Loucy (cell line): ENCODE measurements at regions not wholly inside any gene's neighbourhood (a gene's known extent, or its start where the extent isn't known, plus 50 kb on each side); places are given as distances from the start of the nearest gene placed in this dataset.

Experiments
- H2AFZ ChIP-seq: fragments of 200-600 bp; sonication (generic); 2 replicates; pipeline ENCODE4 v1.6.0; 2016; ENCODE audit warnings: antibody characterized with exemption, mild to moderate bottlenecking, low read length, moderate library complexity
- H3F3A ChIP-seq: fragments of 200-600 bp; 2 replicates; pipeline ENCODE4 v1.6.0; 2016; ENCODE audit warnings: antibody characterized with exemption, low read depth, mild to moderate bottlenecking
- H3K27me3 ChIP-seq: fragments of 200-600 bp; sonication (generic); 2 replicates; pipeline ENCODE4 v1.6.1; 2014; ENCODE audit warnings: low read length, mild to moderate bottlenecking; ENCODE audit not compliant: insufficient read depth, poor library complexity, severe bottlenecking
- H3K36me3 ChIP-seq: fragments of 200-600 bp; sonication (generic); 2 replicates; pipeline ENCODE4 v1.6.1; 2016; ENCODE audit warnings: low read length; ENCODE audit not compliant: insufficient read depth
- H3K4me1 ChIP-seq: fragments of 200-600 bp; sonication (generic); 2 replicates; pipeline ENCODE4 v1.5.1; 2014; ENCODE audit warnings: low read length, mild to moderate bottlenecking; ENCODE audit not compliant: insufficient read depth, poor library complexity, severe bottlenecking
- H3K4me2 ChIP-seq: fragments of 200-600 bp; sonication (generic); 2 replicates; pipeline ENCODE4 v1.6.0; 2014; ENCODE audit warnings: antibody characterized with exemption, low read length, low read depth, mild to moderate bottlenecking; ENCODE audit not compliant: poor library complexity, severe bottlenecking
- H3K4me3 ChIP-seq: fragments of 200-600 bp; sonication (generic); 2 replicates; pipeline ENCODE4 v1.5.1; 2014; ENCODE audit warnings: low read length, mild to moderate bottlenecking, mixed read lengths; ENCODE audit not compliant: poor library complexity, severe bottlenecking
- H3K79me2 ChIP-seq: fragments of 200-600 bp; sonication (generic); 2 replicates; pipeline ENCODE4 v1.6.1; 2014; ENCODE audit warnings: low read length; ENCODE audit not compliant: insufficient read depth
- H3K9ac ChIP-seq: fragments of 200-600 bp; sonication (generic); 2 replicates; pipeline ENCODE4 v1.6.0; 2014; ENCODE audit warnings: mild to moderate bottlenecking, low read depth, low read length, moderate library complexity; ENCODE audit not compliant: poor library complexity, severe bottlenecking
- H3K9me2 ChIP-seq: fragments of 200-600 bp; sonication (generic); replicated peaks from 2 replicates; pipeline ENCODE4 v1.6.1; 2016; ENCODE audit warnings: low read depth, low read length, mixed read lengths
- H3K9me3 ChIP-seq: fragments of 200-600 bp; sonication (generic); 2 replicates; pipeline ENCODE4 v1.6.1; 2014; ENCODE audit warnings: mild to moderate bottlenecking, antibody characterized with exemption, low read length, low read depth; ENCODE audit not compliant: insufficient read depth
- H4K20me1 ChIP-seq: fragments of 200-600 bp; sonication (generic); 2 replicates; pipeline ENCODE4 v1.6.0; 2014; ENCODE audit warnings: antibody characterized with exemption, low read length, mild to moderate bottlenecking; ENCODE audit not compliant: insufficient read depth, poor library complexity, severe bottlenecking
- CTCF ChIP-seq: fragments of 200-600 bp; sonication (generic); conservative IDR thresholded peaks from 2 replicates; pipeline ENCODE4 v1.5.1; 2014; ENCODE audit warnings: mild to moderate bottlenecking, antibody characterized with exemption, low read length
- EZH2phosphoT487 ChIP-seq: fragments of 200-600 bp; IDR thresholded peaks from 2 replicates; pipeline ENCODE4 v1.6.1; 2018; ENCODE audit warnings: antibody characterized with exemption, mild to moderate bottlenecking, moderate library complexity, borderline replicate concordance

- H3K9me3 ChIP-seq = peaks cover 12% of the 10 kb centered on the region; the same call in 1 of the 2 replicates
- no peak overlapping the region for H2AFZ ChIP-seq
- no peaks in the 10 kb centered on the region for H3K36me3 ChIP-seq
- H3K9ac ChIP-seq = no peak overlapping the region
- no peaks in the 10 kb centered on the region for H4K20me1 ChIP-seq
- no peaks in the 10 kb centered on the region for H3K9me2 ChIP-seq
- no peaks in the 10 kb centered on the region for H3K79me2 ChIP-seq
- no peaks in the 10 kb centered on the region for H3K4me1 ChIP-seq
- TF ChIP-seq EZH2phosphoT487 = no peak
- no peaks in the 10 kb centered on the region for H3F3A ChIP-seq
- no peaks in the 10 kb centered on the region for H3K27me3 ChIP-seq
- H3K4me2 ChIP-seq = no peak overlapping the region
- no peak overlapping the region for H3K4me3 ChIP-seq
These were observed 277.7 kb upstream of the TSHZ3 start for GRCh38 chr19:31626941-31627340.

- TF ChIP-seq EZH2phosphoT487 (no peak), CTCF (no peak)
- peaks cover 12% of the 10 kb centered on the region; the same call in 1 of the 2 replicates for H3K9me3 ChIP-seq
- no peak overlapping the region for H2AFZ ChIP-seq
These were observed 278.6 kb upstream of the TSHZ3 start for GRCh38 chr19:31627620-31628365.

GRCh38 chr19:31629579-31630363, 280.5 kb upstream of the TSHZ3 start:
- H3K9ac ChIP-seq = no peak overlapping the region
- no peaks in the 10 kb centered on the region for H3F3A ChIP-seq
- peaks cover 6% of the 10 kb centered on the region; the same call in 1 of the 2 replicates for H3K9me3 ChIP-seq
- H3K4me1 ChIP-seq = no peaks in the 10 kb centered on the region
- H3K27me3 ChIP-seq = no peaks in the 10 kb centered on the region
- no peaks in the 10 kb centered on the region for H4K20me1 ChIP-seq
- TF ChIP-seq CTCF (no peak), EZH2phosphoT487 (no peak)
- no peaks in the 10 kb centered on the region for H3K79me2 ChIP-seq
- no peaks in the 10 kb centered on the region for H3K36me3 ChIP-seq
- no peak overlapping the region for H3K4me3 ChIP-seq
- H2AFZ ChIP-seq = no peak overlapping the region
- H3K4me2 ChIP-seq = no peak overlapping the region
- no peaks in the 10 kb centered on the region for H3K9me2 ChIP-seq

More at GRCh38 chr19:31627620-31628365, 278.6 kb upstream of the TSHZ3 start:
- H3K4me3 ChIP-seq = no peak overlapping the region
- H3K9ac ChIP-seq = no peak overlapping the region
- H3K36me3 ChIP-seq = no peaks in the 10 kb centered on the region
- no peaks in the 10 kb centered on the region for H3K27me3 ChIP-seq
- H3F3A ChIP-seq = no peaks in the 10 kb centered on the region
- no peaks in the 10 kb centered on the region for H3K4me1 ChIP-seq
- H4K20me1 ChIP-seq = no peaks in the 10 kb centered on the region
- no peaks in the 10 kb centered on the region for H3K9me2 ChIP-seq
- H3K79me2 ChIP-seq = no peaks in the 10 kb centered on the region
- no peak overlapping the region for H3K4me2 ChIP-seq
